Testis (tissue), 2 donors: ENCODE measurements at regions not wholly inside any gene's neighbourhood (a gene's known extent, or its start where the extent isn't known, plus 50 kb on each side); places are given as distances from the start of the nearest gene placed in this dataset.

Source experiments
- CTCF ChIP-seq, 3 experiments: fragments of 450-650 bp in 2 of 3; fragments of 200-600 bp in 1 of 3; sonication (generic) in 1 of 3; IDR thresholded peaks; one replicate each; pipeline ENCODE4 v1.5.1; 2016 to 2019; ENCODE audit warnings: antibody characterized with exemption in 3 of 3, mild to moderate bottlenecking in 2 of 3, moderate library complexity in 1 of 3
- POLR2A ChIP-seq: fragments of 450-650 bp; IDR thresholded peaks from one replicate; pipeline ENCODE4 v1.6.1; 2017; ENCODE audit warnings: antibody characterized with exemption, mild to moderate bottlenecking, moderate library complexity

DNA sequence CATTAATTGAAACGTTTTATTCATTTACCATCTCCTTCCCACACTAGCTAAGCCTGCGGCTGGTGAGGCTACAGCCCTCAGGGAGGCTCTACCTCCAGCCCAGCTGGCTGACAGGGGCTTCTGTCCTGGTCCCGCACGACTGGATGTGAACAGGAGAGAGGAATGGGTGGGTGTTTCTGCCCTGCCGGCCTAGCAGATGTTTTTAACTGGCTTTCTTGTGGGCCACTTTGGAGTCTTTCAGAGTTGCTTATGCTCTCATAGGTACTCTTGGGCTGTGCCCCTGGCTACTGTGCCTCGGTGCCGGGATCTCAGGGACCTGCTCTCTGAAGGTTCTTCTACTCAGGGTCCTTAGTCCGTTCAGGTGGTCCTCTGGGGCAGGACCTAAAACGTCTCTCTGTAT is 184.3 kb upstream of the TWIST2 start:
- no peak for TF ChIP-seq CTCF (IDR thresholded peaks at IDR 0.05)
- TF ChIP-seq POLR2A, result no peak
